CD14-positive monocyte (primary cell): ENCODE measurements at regions not wholly inside any gene's neighbourhood (a gene's known extent, or its start where the extent isn't known, plus 50 kb on each side); places are given as distances from the start of the nearest gene placed in this dataset.

ENCODE experiments used
- DNase-seq, 3 donors: peaks; one replicate each; pipeline ENCODE4 v3.0.0-alpha.2; 2011 to 2022
- H2AFZ ChIP-seq: 2 replicates; pipeline ENCODE4 v1.6.0; 2012; ENCODE audit warnings: mild to moderate bottlenecking, low read depth, low read length, inconsistent platforms; ENCODE audit not compliant: insufficient read depth, poor library complexity, severe bottlenecking
- H3K27ac ChIP-seq, 2 donors: 1 replicate in 1 of 2; 2 replicates in 1 of 2; pipeline ENCODE4 v1.5.1; 2012 to 2013; ENCODE audit warnings: low read length in 2 of 2, control low read depth in 1 of 2, inconsistent platforms in 1 of 2, low read depth in 1 of 2, mild to moderate bottlenecking in 1 of 2
- H3K27me3 ChIP-seq, 2 donors: one replicate each; pipeline versions ENCODE4 v1.6.0 to v1.6.1; 2011 to 2013; ENCODE audit warnings: low read length in 2 of 2; ENCODE audit not compliant: control insufficient read depth in 2 of 2, insufficient read depth in 2 of 2
- H3K36me3 ChIP-seq, 2 donors: replicated peaks in 1 of 2; 1 replicate in 1 of 2; 2 replicates in 1 of 2; pipeline versions ENCODE4 v1.5.1 to v1.6.1; 2012 to 2013; ENCODE audit warnings: low read length in 2 of 2, control low read depth in 1 of 2, inconsistent platforms in 1 of 2, mild to moderate bottlenecking in 1 of 2; ENCODE audit not compliant: insufficient read depth in 2 of 2, control insufficient read depth in 1 of 2
- H3K4me1 ChIP-seq, 2 donors: 1 replicate in 1 of 2; 2 replicates in 1 of 2; pipeline versions ENCODE4 v1.5.1 to v1.6.1; 2012 to 2013; ENCODE audit warnings: low read length in 2 of 2, control low read depth in 1 of 2, inconsistent platforms in 1 of 2, mild to moderate bottlenecking in 1 of 2, moderate library complexity in 1 of 2; ENCODE audit not compliant: insufficient read depth in 2 of 2, control insufficient read depth in 1 of 2
- H3K4me2 ChIP-seq: replicated peaks from 2 replicates; pipeline ENCODE3; 2012; ENCODE audit warnings: low read length, moderate library complexity, mild to moderate bottlenecking; ENCODE audit not compliant: poor library complexity, severe bottlenecking; ENCODE audit errors: extremely low read depth
- H3K4me3 ChIP-seq, 3 experiments: fragments of 200-600 bp in 1 of 3; sonication (generic) in 1 of 3; replicated peaks in 1 of 3; 1 replicate in 2 of 3; 2 replicates in 1 of 3; pipeline ENCODE4 v1.5.1; 2011 to 2013; ENCODE audit warnings: low read length in 3 of 3, mild to moderate bottlenecking in 3 of 3, control low read depth in 2 of 3, low read depth in 2 of 3, inconsistent platforms in 1 of 3, moderate library complexity in 1 of 3
- H3K79me2 ChIP-seq: 2 replicates; pipeline ENCODE4 v1.6.0; 2012; ENCODE audit warnings: mild to moderate bottlenecking, control low read depth, inconsistent platforms, low read length, moderate library complexity; ENCODE audit not compliant: insufficient read depth
- H3K9ac ChIP-seq: 2 replicates; pipeline ENCODE4 v1.6.0; 2017; ENCODE audit warnings: low read length, mild to moderate bottlenecking; ENCODE audit not compliant: insufficient read depth, poor library complexity, severe bottlenecking
- H3K9me3 ChIP-seq, 2 donors: replicated peaks in 1 of 2; 1 replicate in 1 of 2; 2 replicates in 1 of 2; pipeline versions ENCODE4 v1.5.1 to v1.6.1; 2012 to 2013; ENCODE audit warnings: low read length in 2 of 2, control low read depth in 1 of 2; ENCODE audit not compliant: control insufficient read depth in 1 of 2, insufficient read depth in 1 of 2
- H4K20me1 ChIP-seq: 2 replicates; pipeline ENCODE4 v1.6.0; 2012; ENCODE audit warnings: mild to moderate bottlenecking, low read length, control low read depth, moderate library complexity; ENCODE audit not compliant: insufficient read depth
- H3K27ac Mint-ChIP-seq, 7 donors: one replicate each; pipeline ENCODE4 v1.8.0; 2020; ENCODE audit warnings: mild to moderate bottlenecking in 7 of 7, mixed read lengths in 7 of 7, moderate library complexity in 6 of 7, inconsistent platforms in 2 of 7
- H3K27me3 Mint-ChIP-seq, 3 donors: one replicate each; pipeline ENCODE4 v1.8.0; 2021 to 2022; ENCODE audit warnings: low read depth in 3 of 3, mild to moderate bottlenecking in 3 of 3, mixed read lengths in 3 of 3, moderate library complexity in 3 of 3, inconsistent platforms in 1 of 3
- H3K36me3 Mint-ChIP-seq, 2 donors: one replicate each; pipeline ENCODE4 v1.8.0; 2020; ENCODE audit warnings: mixed read lengths in 2 of 2, inconsistent platforms in 1 of 2, mild to moderate bottlenecking in 1 of 2
- H3K4me1 Mint-ChIP-seq: one replicate; pipeline ENCODE4 v1.8.0; 2020; ENCODE audit warnings: mild to moderate bottlenecking, mixed read lengths
- H3K4me3 Mint-ChIP-seq, 2 donors: one replicate each; pipeline ENCODE4 v1.8.0; 2020; ENCODE audit warnings: mild to moderate bottlenecking in 2 of 2, mixed read lengths in 2 of 2, moderate library complexity in 1 of 2
- H3K9me3 Mint-ChIP-seq, 7 donors: one replicate each; pipeline ENCODE4 v1.8.0; 2020 to 2022; ENCODE audit warnings: mixed read lengths in 7 of 7, mild to moderate bottlenecking in 6 of 7, moderate library complexity in 6 of 7, inconsistent platforms in 2 of 7
- CTCF ChIP-seq: fragments of 200-600 bp; IDR thresholded peaks from one replicate; pipeline ENCODE4 v1.8.0; 2022; ENCODE audit warnings: antibody characterized with exemption, mild to moderate bottlenecking
- WGBS: methylation state at CpG from one replicate; pipeline ENCODE4 v1.1.5; 2013; ENCODE audit warnings: missing lambda C conversion rate; ENCODE audit not compliant: insufficient coverage; 5-methylcytosine and 5-hydroxymethylcytosine counted together
- intact Hi-C, 2 donors: fragments of 100-400 bp; cut with micrococcal nuclease; formaldehyde crosslinking; loops; one replicate each; pipeline versions ENCODE4 v1.15.0 to v1.15.1; 2023

- Histone ChIP-seq H3K36me3 (no peaks in the 10 kb centered on the region), H2AFZ (no peak overlapping the region), H3K79me2 (no peaks in the 10 kb centered on the region), H3K4me3 (no peak overlapping the region), H3K9ac (no peak overlapping the region), H3K4me2 (no peak overlapping the region), H3K9me3 (no peaks in the 10 kb centered on the region), H3K4me1 (no peaks in the 10 kb centered on the region), H4K20me1 (no peaks in the 10 kb centered on the region), H3K27ac (no peak overlapping the region), H3K27me3 (no peaks in the 10 kb centered on the region)
- Mint-ChIP-seq H3K27ac (no peak overlapping the region), H3K27me3 (peaks cover 0 to 1% (median 0%) of the 10 kb centered on the region in 3 donors), H3K36me3 (no peaks in the 10 kb centered on the region), H3K4me3 (no peak overlapping the region), H3K9me3 (peaks cover 0 to 1% (median 0%) of the 10 kb centered on the region in 7 donors), H3K4me1 (no peaks in the 10 kb centered on the region)
- WGBS: 89% methylated on average over 4 of the region's 4 CpGs
- intact Hi-C loops: no loop called here
- TF ChIP-seq CTCF: no peak
- no peak for DNase-seq
Measured at GRCh38 chr3:22322861-22323260, 571.9 kb upstream of the ZNF385D start.

- H3K79me2 ChIP-seq: no peaks in the 10 kb centered on the region
- H3K9me3 ChIP-seq: no peaks in the 10 kb centered on the region
- H3K4me3 ChIP-seq: no peak overlapping the region
- DNase-seq: no peak
- Mint-ChIP-seq H3K27ac (no peak overlapping the region), H3K4me3 (no peak overlapping the region), H3K9me3 (peaks cover 0 to 6% (median 0%) of the 10 kb centered on the region in 7 donors), H3K27me3 (no peaks in the 10 kb centered on the region), H3K4me1 (no peaks in the 10 kb centered on the region), H3K36me3 (no peaks in the 10 kb centered on the region)
- intact Hi-C loops: no loop called here
- H3K27ac ChIP-seq: no peak overlapping the region
- H3K4me2 ChIP-seq: no peak overlapping the region
- no peaks in the 10 kb centered on the region for H3K4me1 ChIP-seq
- TF ChIP-seq CTCF: no peak
- 94% methylated on average over 2 of the region's 3 CpGs for WGBS
- no peaks in the 10 kb centered on the region for H3K27me3 ChIP-seq
- H3K36me3 ChIP-seq: no peaks in the 10 kb centered on the region
- H2AFZ ChIP-seq: no peak overlapping the region
- no peak overlapping the region for H3K9ac ChIP-seq
- no peaks in the 10 kb centered on the region for H4K20me1 ChIP-seq
Measured at GRCh38 chr3:22326305-22326704, 575.3 kb upstream of the ZNF385D start.
